ENCODE measurements at regions not wholly inside any gene's neighbourhood (a gene's known extent, or its start where the extent isn't known, plus 50 kb on each side); places are given as distances from the start of the nearest gene placed in this dataset.

GRCh38 chr9:117875886-117876285 lies 171.7 kb downstream of the TLR4 start:
- TF ChIP-seq CTCF (IDR thresholded peaks at IDR 0.05; ENCODE audit: low read depth, low read length, missing control alignments), result no peak
- no peak for DNase-seq
- no peak overlapping the region for H3K4me3 ChIP-seq (ENCODE audit: low read depth, low read length)
- no peak overlapping the region for H3K27ac ChIP-seq
- H3K27me3 ChIP-seq (replicated peaks), result no peaks in the 10 kb centered on the region
- no peaks in the 10 kb centered on the region for H3K36me3 ChIP-seq (replicated peaks)
- in situ Hi-C loops (cut with HindIII; ENCODE audit: low pct_ligation_motif_present, low sequenced_read_pairs), result no loop called here

- Histone ChIP-seq H3K27ac (no peak overlapping the region), H3K27me3 (replicated peaks) (no peaks in the 10 kb centered on the region), H3K36me3 (replicated peaks) (no peaks in the 10 kb centered on the region), H3K4me3 (ENCODE audit: low read depth, low read length) (no peak overlapping the region)
- no peak for TF ChIP-seq CTCF (IDR thresholded peaks at IDR 0.05; ENCODE audit: low read depth, low read length, missing control alignments)
- in situ Hi-C loops (cut with HindIII; ENCODE audit: low pct_ligation_motif_present, low sequenced_read_pairs), result no loop called here
- no peak for DNase-seq
Observed at GRCh38 chr9:117882171-117882570, 178.0 kb downstream of the TLR4 start.

- no peak for DNase-seq
- TF ChIP-seq CTCF (IDR thresholded peaks at IDR 0.05; ENCODE audit: low read depth, low read length, missing control alignments), result no peak
- in situ Hi-C loops (cut with HindIII; ENCODE audit: low pct_ligation_motif_present, low sequenced_read_pairs), result no loop called here
- Histone ChIP-seq H3K27ac (no peak overlapping the region), H3K27me3 (replicated peaks) (no peaks in the 10 kb centered on the region), H3K36me3 (replicated peaks) (no peaks in the 10 kb centered on the region), H3K4me3 (ENCODE audit: low read depth, low read length) (no peak overlapping the region)
Observed at GRCh38 chr9:117886616-117887015, 182.4 kb downstream of the TLR4 start.

- TF ChIP-seq CTCF (IDR thresholded peaks at IDR 0.05; ENCODE audit: low read depth, low read length, missing control alignments), result no peak
- DNase-seq, result no peak
- no peak overlapping the region for H3K27ac ChIP-seq
- no peak overlapping the region for H3K4me3 ChIP-seq (ENCODE audit: low read depth, low read length)
- no peaks in the 10 kb centered on the region for H3K36me3 ChIP-seq (replicated peaks)
- H3K27me3 ChIP-seq (replicated peaks), result no peaks in the 10 kb centered on the region
- in situ Hi-C loops (cut with HindIII; ENCODE audit: low pct_ligation_motif_present, low sequenced_read_pairs), result no loop called here
Observed at GRCh38 chr9:117887383-117887782, 183.2 kb downstream of the TLR4 start.

GRCh38 chr9:117887941-117888340 lies 183.7 kb downstream of the TLR4 start:
- in situ Hi-C loops (cut with HindIII; ENCODE audit: low pct_ligation_motif_present, low sequenced_read_pairs), result no loop called here
- H3K4me3 ChIP-seq (ENCODE audit: low read depth, low read length), result no peak overlapping the region
- H3K36me3 ChIP-seq (replicated peaks), result no peaks in the 10 kb centered on the region
- no peak for DNase-seq
- H3K27me3 ChIP-seq (replicated peaks), result no peaks in the 10 kb centered on the region
- no peak overlapping the region for H3K27ac ChIP-seq
- TF ChIP-seq CTCF (IDR thresholded peaks at IDR 0.05; ENCODE audit: low read depth, low read length, missing control alignments), result no peak

- no peaks in the 10 kb centered on the region for H3K36me3 ChIP-seq (replicated peaks)
- H3K27ac ChIP-seq, result no peak overlapping the region
- H3K27me3 ChIP-seq (replicated peaks), result no peaks in the 10 kb centered on the region
- no peak for TF ChIP-seq CTCF (IDR thresholded peaks at IDR 0.05; ENCODE audit: low read depth, low read length, missing control alignments)
- in situ Hi-C loops (cut with HindIII; ENCODE audit: low pct_ligation_motif_present, low sequenced_read_pairs), result no loop called here
- DNase-seq, result no peak
- H3K4me3 ChIP-seq (ENCODE audit: low read depth, low read length), result no peak overlapping the region
Observed at GRCh38 chr9:117903453-117903852, 199.2 kb downstream of the TLR4 start.
